ENCODE measurements at regions not wholly inside any gene's neighbourhood (a gene's known extent, or its start where the extent isn't known, plus 50 kb on each side); places are given as distances from the start of the nearest gene placed in this dataset.

- H3K9me3 Mint-ChIP-seq (ENCODE audit: low read depth), result no peaks in the 10 kb centered on the region
- no peak overlapping the region for H3K4me3 Mint-ChIP-seq (ENCODE audit: low read depth)
- H3K36me3 Mint-ChIP-seq (ENCODE audit: insufficient read depth), result no peaks in the 10 kb centered on the region
- DNase-seq (ENCODE audit: low spot score, unreplicated experiment), result no peak
- no peaks in the 10 kb centered on the region for H3K4me1 Mint-ChIP-seq (ENCODE audit: low read depth)
- no peaks in the 10 kb centered on the region for H3K27me3 Mint-ChIP-seq
- TF ChIP-seq, protein P1, sequence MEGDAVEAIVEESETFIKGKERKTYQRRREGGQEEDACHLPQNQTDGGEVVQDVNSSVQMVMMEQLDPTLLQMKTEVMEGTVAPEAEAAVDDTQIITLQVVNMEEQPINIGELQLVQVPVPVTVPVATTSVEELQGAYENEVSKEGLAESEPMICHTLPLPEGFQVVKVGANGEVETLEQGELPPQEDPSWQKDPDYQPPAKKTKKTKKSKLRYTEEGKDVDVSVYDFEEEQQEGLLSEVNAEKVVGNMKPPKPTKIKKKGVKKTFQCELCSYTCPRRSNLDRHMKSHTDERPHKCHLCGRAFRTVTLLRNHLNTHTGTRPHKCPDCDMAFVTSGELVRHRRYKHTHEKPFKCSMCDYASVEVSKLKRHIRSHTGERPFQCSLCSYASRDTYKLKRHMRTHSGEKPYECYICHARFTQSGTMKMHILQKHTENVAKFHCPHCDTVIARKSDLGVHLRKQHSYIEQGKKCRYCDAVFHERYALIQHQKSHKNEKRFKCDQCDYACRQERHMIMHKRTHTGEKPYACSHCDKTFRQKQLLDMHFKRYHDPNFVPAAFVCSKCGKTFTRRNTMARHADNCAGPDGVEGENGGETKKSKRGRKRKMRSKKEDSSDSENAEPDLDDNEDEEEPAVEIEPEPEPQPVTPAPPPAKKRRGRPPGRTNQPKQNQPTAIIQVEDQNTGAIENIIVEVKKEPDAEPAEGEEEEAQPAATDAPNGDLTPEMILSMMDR (IDR thresholded peaks at IDR 0.05; ENCODE audit: unreplicated experiment), result no peak
- H3K27ac Mint-ChIP-seq, result no peak overlapping the region
These were observed 53.1 kb upstream of the TSPAN5 start for GRCh38 chr4:98711526-98711925.

GRCh38 chr4:98710831-98711230 is 52.4 kb upstream of the TSPAN5 start:
- peaks cover 7% of the 10 kb centered on the region for H3K9me3 Mint-ChIP-seq (ENCODE audit: low read depth)
- no peak for DNase-seq (ENCODE audit: low spot score, unreplicated experiment)
- no peaks in the 10 kb centered on the region for H3K36me3 Mint-ChIP-seq (ENCODE audit: insufficient read depth)
- no peak overlapping the region for H3K4me3 Mint-ChIP-seq (ENCODE audit: low read depth)
- no peaks in the 10 kb centered on the region for H3K27me3 Mint-ChIP-seq
- H3K4me1 Mint-ChIP-seq (ENCODE audit: low read depth), result no peaks in the 10 kb centered on the region
- no peak overlapping the region for H3K27ac Mint-ChIP-seq
- TF ChIP-seq, protein P1 (IDR thresholded peaks at IDR 0.05; ENCODE audit: unreplicated experiment), result no peak
